NCI-H2107 treated with DMSO at 0.1 percent for 48 hours (cell line): ENCODE measurements at regions not wholly inside any gene's neighbourhood (a gene's known extent, or its start where the extent isn't known, plus 50 kb on each side); places are given as distances from the start of the nearest gene placed in this dataset.

Source experiments
- DNase-seq: peaks from one replicate; lab custom pipeline; 2025; ENCODE audit not compliant: unreplicated experiment; lab: John Stamatoyannopoulos, UW

- DNase-seq, result no peak
These were observed 91.2 kb upstream of the CPEB4 start for GRCh38 chr5:173796721-173797495.

DNA sequence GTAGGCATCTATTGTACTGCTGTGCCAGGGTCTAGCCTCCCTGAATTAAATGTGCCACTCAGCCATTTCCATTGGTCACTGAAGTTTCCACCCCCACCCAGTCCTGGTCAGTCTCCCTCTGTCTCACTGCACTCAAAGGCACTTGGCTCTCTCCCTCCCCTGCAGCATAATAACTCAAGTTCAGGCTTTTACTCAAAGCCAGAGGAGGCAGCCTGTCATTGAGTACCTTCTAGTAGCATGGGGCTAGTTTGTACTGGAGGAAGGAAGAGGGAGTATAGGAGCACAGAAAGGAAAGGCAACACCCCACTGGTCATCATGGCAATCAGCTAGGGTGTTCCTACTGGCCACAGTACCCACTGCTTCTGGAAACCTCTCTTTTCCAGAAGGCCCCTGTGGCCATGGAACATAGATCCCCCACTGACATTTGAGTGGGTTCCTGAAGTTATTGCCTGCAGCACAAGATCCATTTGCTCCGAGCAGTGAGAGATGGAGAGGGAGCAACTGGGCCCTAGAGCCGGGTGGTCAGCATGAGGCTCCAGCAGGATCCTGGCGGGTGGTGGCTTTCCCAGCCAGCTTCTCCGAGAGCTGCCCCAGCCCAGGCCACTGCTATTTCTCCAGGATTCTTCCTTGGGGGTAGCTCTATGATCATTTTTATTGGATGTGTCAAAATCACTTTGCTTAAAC lies 89.9 kb upstream of the CPEB4 start:
- no peak for DNase-seq

DNA sequence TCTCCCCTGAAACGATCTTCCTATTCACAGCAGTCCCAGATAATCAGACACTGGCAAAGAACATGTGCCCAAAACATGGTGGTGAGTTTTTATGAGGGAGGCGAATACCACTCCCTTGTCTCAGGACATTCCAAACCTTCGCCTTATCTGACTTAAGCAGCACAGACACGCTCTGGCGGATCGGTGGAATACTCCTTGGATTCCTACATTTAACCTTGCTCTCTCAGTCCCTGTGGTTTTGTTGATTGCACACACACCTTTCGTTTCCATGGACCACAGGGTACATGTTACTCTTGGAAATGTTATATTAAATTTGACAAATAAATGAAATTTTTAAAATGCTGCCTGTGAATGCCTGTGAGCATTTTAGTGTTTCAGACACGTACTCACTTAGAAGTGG lies 87.8 kb upstream of the CPEB4 start:
- no peak for DNase-seq

GRCh38 chr5:173801006-173801405 lies 87.1 kb upstream of the CPEB4 start:
- no peak for DNase-seq

- no peak for DNase-seq
These were observed 85.4 kb upstream of the CPEB4 start for GRCh38 chr5:173802670-173803165.

GRCh38 chr5:173804579-173804978 lies 83.6 kb upstream of the CPEB4 start:
- no peak for DNase-seq

- no peak for DNase-seq
These were observed 81.7 kb upstream of the CPEB4 start for GRCh38 chr5:173806270-173807035.

- DNase-seq, result no peak
These were observed 80.9 kb upstream of the CPEB4 start for GRCh38 chr5:173807181-173807655.

- no peak for DNase-seq
These were observed 79.9 kb upstream of the CPEB4 start for GRCh38 chr5:173808079-173808808.

- DNase-seq, result no peak
These were observed 79.1 kb upstream of the CPEB4 start for GRCh38 chr5:173809014-173809413.

GRCh38 chr5:173812811-173813550 lies 75.2 kb upstream of the CPEB4 start:
- no peak for DNase-seq

GRCh38 chr5:173814053-173814452 lies 74.1 kb upstream of the CPEB4 start:
- DNase-seq, result no peak

GRCh38 chr5:173815571-173815970 lies 72.6 kb upstream of the CPEB4 start:
- DNase-seq, result no peak

GRCh38 chr5:173816728-173817127 lies 71.4 kb upstream of the CPEB4 start:
- DNase-seq, result no peak

GRCh38 chr5:173817561-173817960 lies 70.6 kb upstream of the CPEB4 start:
- DNase-seq, result no peak

GRCh38 chr5:173819521-173819920 lies 68.6 kb upstream of the CPEB4 start:
- DNase-seq, result no peak

- DNase-seq, result no peak
These were observed 64.9 kb upstream of the CPEB4 start for GRCh38 chr5:173823274-173823644.

DNA sequence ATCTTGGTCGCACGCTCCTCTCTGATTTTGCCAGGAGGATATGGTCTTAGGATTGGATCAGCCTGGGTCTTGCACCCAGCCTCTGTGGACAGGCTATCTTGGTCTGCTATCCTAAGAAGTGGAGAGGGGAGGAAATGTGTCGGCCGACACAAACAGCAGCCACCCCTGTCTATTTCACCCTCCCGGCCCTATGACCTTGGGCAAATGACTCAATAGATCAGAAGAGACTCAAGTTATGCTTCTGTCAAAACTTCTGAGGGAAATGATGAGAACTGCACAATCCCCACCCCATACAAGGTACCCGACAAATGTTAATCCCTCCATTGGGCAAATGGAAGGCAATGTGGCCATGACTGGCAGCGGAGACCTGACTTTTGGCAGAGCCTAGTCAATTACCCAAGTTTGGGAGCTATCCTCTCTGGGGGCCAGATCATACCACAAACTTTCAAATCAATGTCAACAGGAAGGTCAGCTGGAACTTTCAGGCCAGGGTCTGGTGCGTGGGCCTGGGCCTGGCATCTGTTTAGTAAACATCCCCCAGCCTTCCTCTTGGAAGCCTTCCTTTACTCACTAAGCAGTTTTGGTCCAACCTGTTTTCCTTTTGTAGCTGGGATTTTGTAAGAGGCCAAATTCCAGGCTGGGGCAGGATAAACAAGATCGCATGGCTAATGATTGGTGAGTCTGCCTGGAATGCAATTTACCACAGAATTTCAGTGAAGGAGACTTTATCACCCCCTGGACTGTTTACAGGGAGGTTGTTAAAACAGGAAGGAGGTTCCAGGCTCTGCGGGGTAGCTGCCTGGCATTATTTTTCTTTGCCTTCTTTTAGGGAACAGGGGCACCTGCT lies 64.2 kb upstream of the CPEB4 start:
- no peak for DNase-seq

DNA sequence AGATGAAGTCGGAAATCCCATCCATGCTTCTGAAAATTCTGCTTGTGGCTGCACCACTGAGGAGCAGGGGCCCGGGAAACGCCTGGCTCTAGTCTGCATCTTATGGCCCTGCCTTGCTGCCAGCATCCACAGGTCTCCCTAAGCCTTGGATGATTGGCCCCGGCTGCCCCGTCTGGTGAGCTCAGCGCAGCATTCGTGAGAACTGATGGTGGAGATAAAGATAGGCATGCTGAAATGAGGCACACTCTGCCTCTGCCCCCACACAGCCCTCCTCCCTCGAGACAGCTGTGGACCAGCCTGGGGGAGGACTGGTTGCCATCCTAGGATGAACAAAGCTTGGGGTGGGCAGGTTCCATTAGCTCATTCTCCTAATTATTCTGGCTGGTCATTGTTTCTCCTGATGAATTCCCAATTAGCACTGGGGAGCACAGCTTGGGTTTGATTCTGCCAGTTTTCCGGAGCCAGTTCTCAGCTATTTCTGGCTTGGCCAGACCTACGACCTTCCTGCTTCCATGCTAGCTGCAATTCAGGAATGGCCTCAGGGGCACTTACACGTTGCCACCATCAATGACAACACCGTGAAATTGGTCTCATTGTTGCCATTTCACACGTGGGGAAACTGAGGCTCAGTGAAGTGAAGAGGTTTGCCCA lies 62.8 kb upstream of the CPEB4 start:
- DNase-seq, result no peak
